ENCODE measurements at regions not wholly inside any gene's neighbourhood (a gene's known extent, or its start where the extent isn't known, plus 50 kb on each side); places are given as distances from the start of the nearest gene placed in this dataset.

GRCh38 chr20:11120431-11120830 lies 446.6 kb upstream of the JAG1 start:
- DNase-seq (ENCODE audit: low read depth, low spot score): no peak
- H3K4me3 ChIP-seq (ENCODE audit: low read length): no peak overlapping the region

- no peak overlapping the region for H3K4me3 ChIP-seq (ENCODE audit: low read length)
- DNase-seq (ENCODE audit: low read depth, low spot score): no peak
These were observed 451.2 kb upstream of the JAG1 start for GRCh38 chr20:11124849-11125505.

GRCh38 chr20:11128220-11128718 lies 454.5 kb upstream of the JAG1 start:
- DNase-seq (ENCODE audit: low read depth, low spot score): no peak
- H3K4me3 ChIP-seq (ENCODE audit: low read length): no peak overlapping the region

- H3K4me3 ChIP-seq (ENCODE audit: low read length): no peak overlapping the region
- DNase-seq (ENCODE audit: low read depth, low spot score): no peak
These were observed 454.9 kb upstream of the JAG1 start for GRCh38 chr20:11128721-11129120.

- no peak for DNase-seq (ENCODE audit: low read depth, low spot score)
- no peak overlapping the region for H3K4me3 ChIP-seq (ENCODE audit: low read length)
These were observed 456.9 kb upstream of the JAG1 start for GRCh38 chr20:11130554-11131166.

- H3K4me3 ChIP-seq (ENCODE audit: low read length): no peak overlapping the region
- no peak for DNase-seq (ENCODE audit: low read depth, low spot score)
These were observed 459.1 kb upstream of the JAG1 start for GRCh38 chr20:11132819-11133415.

GRCh38 chr20:11136691-11137090 lies 462.9 kb upstream of the JAG1 start:
- H3K4me3 ChIP-seq (ENCODE audit: low read length): no peak overlapping the region
- DNase-seq (ENCODE audit: low read depth, low spot score): no peak

GRCh38 chr20:11137688-11138087 lies 463.9 kb upstream of the JAG1 start:
- DNase-seq (ENCODE audit: low read depth, low spot score): no peak

GRCh38 chr20:11140359-11140758 lies 466.6 kb upstream of the JAG1 start:
- DNase-seq (ENCODE audit: low read depth, low spot score): no peak
- no peak overlapping the region for H3K4me3 ChIP-seq (ENCODE audit: low read length)

More at GRCh38 chr20:11137688-11138087, 463.9 kb upstream of the JAG1 start:
- H3K4me3 ChIP-seq (ENCODE audit: low read length): no peak overlapping the region

- no peak overlapping the region for H3K4me3 ChIP-seq (ENCODE audit: low read length)
These were observed 469.7 kb upstream of the JAG1 start for GRCh38 chr20:11143481-11143880.

GRCh38 chr20:11144114-11144950 lies 470.5 kb upstream of the JAG1 start:
- H3K4me3 ChIP-seq (ENCODE audit: low read length): no peak overlapping the region
- no peak for DNase-seq (ENCODE audit: low read depth, low spot score)

More at GRCh38 chr20:11143481-11143880, 469.7 kb upstream of the JAG1 start:
- DNase-seq (ENCODE audit: low read depth, low spot score): no peak

- DNase-seq (ENCODE audit: low read depth, low spot score): no peak
- H3K4me3 ChIP-seq (ENCODE audit: low read length): no peak overlapping the region
These were observed 471.8 kb upstream of the JAG1 start for GRCh38 chr20:11145616-11146015.

GRCh38 chr20:11153819-11154218 lies 480.0 kb upstream of the JAG1 start:
- H3K4me3 ChIP-seq (ENCODE audit: low read length): no peak overlapping the region
- no peak for DNase-seq (ENCODE audit: low read depth, low spot score)

- DNase-seq (ENCODE audit: low read depth, low spot score): no peak
- no peak overlapping the region for H3K4me3 ChIP-seq (ENCODE audit: low read length)
These were observed 481.5 kb upstream of the JAG1 start for GRCh38 chr20:11155156-11155756.

- no peak for DNase-seq (ENCODE audit: low read depth, low spot score)
- no peak overlapping the region for H3K4me3 ChIP-seq (ENCODE audit: low read length)
These were observed 483.1 kb upstream of the JAG1 start for GRCh38 chr20:11156922-11157321.

- no peak overlapping the region for H3K4me3 ChIP-seq (ENCODE audit: low read length)
- DNase-seq (ENCODE audit: low read depth, low spot score): no peak
These were observed 484.3 kb upstream of the JAG1 start for GRCh38 chr20:11158146-11158545.

GRCh38 chr20:11158589-11158988 lies 484.8 kb upstream of the JAG1 start:
- H3K4me3 ChIP-seq (ENCODE audit: low read length): no peak overlapping the region
- no peak for DNase-seq (ENCODE audit: low read depth, low spot score)

GRCh38 chr20:11159728-11160127 lies 485.9 kb upstream of the JAG1 start:
- no peak overlapping the region for H3K4me3 ChIP-seq (ENCODE audit: low read length)
- no peak for DNase-seq (ENCODE audit: low read depth, low spot score)

GRCh38 chr20:11162026-11162775 lies 488.4 kb upstream of the JAG1 start:
- no peak overlapping the region for H3K4me3 ChIP-seq (ENCODE audit: low read length)
- no peak for DNase-seq (ENCODE audit: low read depth, low spot score)
